VCaP (cell line): ENCODE measurements at regions not wholly inside any gene's neighbourhood (a gene's known extent, or its start where the extent isn't known, plus 50 kb on each side); places are given as distances from the start of the nearest gene placed in this dataset.

Source experiments
- H3K27ac ChIP-seq: fragments of 450-650 bp; 2 replicates; pipeline ENCODE4 v1.5.1; 2017
- TF ChIP-seq, protein P1 (sequence below): fragments of 450-650 bp; conservative IDR thresholded peaks from 2 replicates; pipeline ENCODE4 v1.5.1; 2017; ENCODE audit warnings: mild to moderate bottlenecking, moderate library complexity

DNA sequence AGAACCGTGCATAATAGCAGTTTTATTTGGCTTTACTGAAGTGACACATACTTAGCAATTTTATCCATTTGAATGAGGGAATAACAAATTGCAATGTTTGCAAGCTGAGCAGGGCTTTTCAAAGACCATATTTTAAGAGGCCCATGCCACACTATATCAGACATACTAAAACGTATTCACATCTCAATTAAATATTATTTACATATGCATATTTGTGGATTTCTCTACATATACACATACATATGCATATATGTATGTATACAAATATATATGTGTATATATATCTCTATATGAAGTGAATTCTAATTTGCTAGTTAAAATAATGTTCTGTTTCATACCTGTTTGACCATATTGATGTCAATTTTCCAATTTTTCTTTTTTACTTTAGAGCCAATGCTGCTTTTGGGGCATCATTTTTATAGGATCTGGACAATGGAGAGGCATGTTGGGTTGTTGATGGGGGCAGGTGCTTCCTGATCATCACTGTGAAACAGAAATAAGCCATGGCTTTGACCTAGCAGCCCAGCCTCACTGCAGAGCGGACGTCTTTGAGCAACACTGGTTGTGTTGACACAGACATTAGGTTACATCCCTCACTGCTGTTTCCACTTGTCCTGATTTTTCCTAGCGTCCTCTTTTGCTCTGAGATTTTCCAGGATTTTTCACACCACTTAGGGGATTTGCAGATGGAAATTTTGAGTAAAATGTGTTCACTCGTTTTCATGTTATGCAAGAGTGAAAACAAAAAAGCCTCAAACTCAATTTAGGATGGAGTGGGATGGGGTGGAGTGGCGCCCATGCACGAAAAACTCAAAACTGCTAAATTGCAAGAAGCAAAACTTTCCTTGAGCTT lies 56.9 kb downstream of the RDH14 start:
- H3K27ac ChIP-seq = no peak overlapping the region
- TF ChIP-seq, protein P1, sequence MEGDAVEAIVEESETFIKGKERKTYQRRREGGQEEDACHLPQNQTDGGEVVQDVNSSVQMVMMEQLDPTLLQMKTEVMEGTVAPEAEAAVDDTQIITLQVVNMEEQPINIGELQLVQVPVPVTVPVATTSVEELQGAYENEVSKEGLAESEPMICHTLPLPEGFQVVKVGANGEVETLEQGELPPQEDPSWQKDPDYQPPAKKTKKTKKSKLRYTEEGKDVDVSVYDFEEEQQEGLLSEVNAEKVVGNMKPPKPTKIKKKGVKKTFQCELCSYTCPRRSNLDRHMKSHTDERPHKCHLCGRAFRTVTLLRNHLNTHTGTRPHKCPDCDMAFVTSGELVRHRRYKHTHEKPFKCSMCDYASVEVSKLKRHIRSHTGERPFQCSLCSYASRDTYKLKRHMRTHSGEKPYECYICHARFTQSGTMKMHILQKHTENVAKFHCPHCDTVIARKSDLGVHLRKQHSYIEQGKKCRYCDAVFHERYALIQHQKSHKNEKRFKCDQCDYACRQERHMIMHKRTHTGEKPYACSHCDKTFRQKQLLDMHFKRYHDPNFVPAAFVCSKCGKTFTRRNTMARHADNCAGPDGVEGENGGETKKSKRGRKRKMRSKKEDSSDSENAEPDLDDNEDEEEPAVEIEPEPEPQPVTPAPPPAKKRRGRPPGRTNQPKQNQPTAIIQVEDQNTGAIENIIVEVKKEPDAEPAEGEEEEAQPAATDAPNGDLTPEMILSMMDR = no peak

DNA sequence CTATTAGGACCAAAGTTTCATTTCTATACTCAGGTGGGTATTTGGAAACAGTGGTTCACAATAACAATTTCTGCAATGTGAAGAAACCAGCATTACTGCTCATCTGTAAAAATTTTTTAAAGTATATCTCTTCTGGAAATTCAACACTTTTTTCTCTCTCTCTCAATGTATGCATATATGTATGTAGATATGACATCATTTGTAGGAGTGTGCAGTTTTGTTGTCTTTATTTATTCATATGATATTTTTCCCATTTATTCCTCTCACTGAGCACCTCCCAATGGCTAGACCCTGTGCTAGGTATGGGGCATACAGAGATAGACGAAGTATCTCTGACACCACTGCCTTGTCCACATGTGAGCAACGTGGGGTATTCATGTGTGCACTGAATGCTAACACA lies 58.3 kb downstream of the RDH14 start:
- no peak overlapping the region for H3K27ac ChIP-seq
- TF ChIP-seq, protein P1 = no peak

DNA sequence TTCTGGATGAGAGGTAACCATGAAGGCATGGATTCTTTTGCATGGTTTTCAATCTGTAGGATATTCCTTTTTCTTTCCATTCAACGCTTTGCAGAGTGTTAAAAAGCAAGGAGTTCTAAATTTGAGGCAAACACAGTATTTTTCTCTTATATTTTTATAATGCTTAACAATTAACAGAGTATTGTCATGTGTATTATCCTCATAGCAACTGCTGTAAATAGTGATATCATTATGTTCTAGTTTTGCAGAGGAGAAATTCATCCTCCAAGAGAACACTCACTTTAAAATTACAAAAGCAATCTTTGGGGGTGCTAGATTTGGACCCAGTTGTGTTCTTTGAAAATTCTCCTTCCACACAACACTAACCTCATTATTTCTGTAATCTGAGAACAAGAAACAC lies 58.7 kb downstream of the RDH14 start:
- TF ChIP-seq, protein P1 = no peak
- H3K27ac ChIP-seq = no peak overlapping the region

DNA sequence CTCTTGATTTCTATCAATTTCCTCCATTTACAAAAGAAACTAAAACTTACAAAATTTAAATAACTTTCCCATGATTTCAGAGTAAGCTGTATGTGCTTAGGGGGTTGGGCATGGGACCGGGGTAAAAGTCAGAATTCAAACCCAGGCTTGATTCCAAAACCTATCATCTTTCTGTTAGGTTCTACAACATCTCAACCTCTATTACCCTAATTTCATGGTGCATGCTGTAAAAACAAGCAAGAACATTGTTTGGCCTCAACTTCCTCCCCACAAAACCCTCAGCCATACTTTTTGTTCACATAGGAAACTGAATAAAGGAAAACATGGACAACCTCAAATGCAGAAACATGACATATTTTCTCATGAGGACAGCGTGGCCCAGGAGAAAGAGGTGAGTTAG lies 59.3 kb downstream of the RDH14 start:
- TF ChIP-seq, protein P1 = no peak
- no peak overlapping the region; the same call in 1 of the 2 replicates for H3K27ac ChIP-seq

DNA sequence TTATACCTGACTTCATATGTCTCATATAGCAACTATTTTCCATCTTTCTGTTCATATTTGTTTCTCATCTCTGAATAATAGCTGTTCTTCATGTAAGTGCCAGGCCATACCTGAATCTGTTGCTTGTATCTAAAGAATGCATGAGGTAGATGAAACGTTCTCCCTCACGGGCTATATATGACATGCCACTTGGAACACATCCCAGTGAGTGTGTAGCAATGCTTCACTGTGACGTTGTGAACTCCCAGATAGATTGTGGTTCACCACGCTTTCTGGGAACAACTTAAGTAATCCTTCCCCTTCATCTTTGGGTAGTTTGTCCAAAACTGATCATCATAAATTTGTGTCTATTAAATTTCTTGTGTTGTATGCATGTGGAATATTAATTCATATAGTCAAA lies 60.1 kb downstream of the RDH14 start:
- TF ChIP-seq, protein P1 = no peak
- H3K27ac ChIP-seq = peak overlapping the region; percentile 80; the same call in 1 of the 2 replicates

DNA sequence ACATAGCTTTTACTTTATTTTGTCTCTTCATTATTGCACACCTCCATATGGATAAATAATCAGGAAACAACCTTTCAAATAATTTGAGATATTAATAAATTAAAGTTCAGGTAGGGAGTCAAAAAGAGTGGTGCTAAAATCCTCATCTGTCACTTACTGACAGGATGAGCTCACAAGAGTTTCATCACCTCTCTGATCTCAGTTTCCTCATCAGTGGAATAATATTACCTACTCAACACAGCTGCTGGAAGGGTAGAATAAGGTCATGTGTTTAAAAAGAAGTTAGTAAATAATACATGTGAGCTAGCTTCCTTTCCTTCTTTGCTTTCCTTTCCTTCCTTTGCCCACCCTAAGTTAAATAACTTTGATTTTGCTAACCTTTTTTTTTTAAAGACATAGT lies 61.9 kb downstream of the RDH14 start:
- H3K27ac ChIP-seq = peak overlapping the region; percentile 80
- TF ChIP-seq, protein P1 = no peak

DNA sequence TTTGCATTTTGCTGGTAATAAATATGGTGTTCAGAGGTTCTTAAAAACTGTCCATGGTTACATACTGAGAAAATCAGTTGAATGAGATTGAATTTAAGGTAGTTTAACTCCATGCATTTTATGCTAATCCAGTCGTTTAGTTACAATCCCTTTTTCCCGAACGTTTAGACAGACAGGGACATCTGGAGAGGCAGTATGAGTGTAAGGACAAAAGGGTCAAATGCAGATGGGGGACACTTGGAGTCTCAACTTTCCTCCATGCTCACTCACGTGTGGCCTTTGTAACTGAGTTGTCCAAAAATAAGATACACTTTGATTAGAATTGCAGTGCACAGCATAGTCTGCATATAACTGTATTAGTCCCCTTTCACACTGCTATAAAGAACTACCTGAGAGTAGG lies 63.9 kb downstream of the RDH14 start:
- TF ChIP-seq, protein P1 = no peak
- no peak overlapping the region; the same call in 1 of the 2 replicates for H3K27ac ChIP-seq
